CD8-positive, alpha-beta memory T cell (primary cell): ENCODE measurements at regions not wholly inside any gene's neighbourhood (a gene's known extent, or its start where the extent isn't known, plus 50 kb on each side); places are given as distances from the start of the nearest gene placed in this dataset.

Experiments
- CTCF ChIA-PET: fragments of 350-600 bp; sonication (Branson Sonifier 250); formaldehyde crosslinking; loops from one replicate; lab custom pipeline; 2021; ENCODE audit warnings: antibody characterized with exemption; lab: Charles Lee
- POLR2A ChIA-PET: fragments of 350-600 bp; sonication (Branson Sonifier 250); formaldehyde crosslinking; loops from one replicate; lab custom pipeline; 2021; ENCODE audit warnings: antibody characterized with exemption; lab: Charles Lee
- DNase-seq, 5 donors: peaks; one replicate each; pipeline versions ENCODE4 v3.0.0 to v3.0.0-alpha.2; 2020 to 2022; ENCODE audit warnings: mixed read lengths in 1 of 5
- H3K27ac ChIP-seq: one replicate; pipeline ENCODE4 v1.7.0; 2013; ENCODE audit warnings: low read depth, mild to moderate bottlenecking, low read length, moderate library complexity
- H3K27me3 ChIP-seq: 2 replicates; pipeline ENCODE4 v1.7.0; 2013; ENCODE audit warnings: low read length, mild to moderate bottlenecking; ENCODE audit not compliant: insufficient read depth, poor library complexity, severe bottlenecking
- H3K36me3 ChIP-seq: 2 replicates; pipeline ENCODE4 v1.7.0; 2013; ENCODE audit warnings: mild to moderate bottlenecking, low read length, moderate library complexity; ENCODE audit not compliant: insufficient read depth
- H3K4me1 ChIP-seq: 2 replicates; pipeline ENCODE4 v1.7.0; 2013; ENCODE audit warnings: mild to moderate bottlenecking, low read length, moderate library complexity; ENCODE audit not compliant: insufficient read depth
- H3K4me3 ChIP-seq: 2 replicates; pipeline ENCODE4 v1.7.0; 2013; ENCODE audit warnings: mild to moderate bottlenecking, low read length
- H3K9me3 ChIP-seq: 2 replicates; pipeline ENCODE4 v1.7.0; 2013; ENCODE audit warnings: mild to moderate bottlenecking, low read length
- H3K27ac Mint-ChIP-seq, 8 donors: one replicate each; pipeline ENCODE4 v1.8.0; 2020 to 2021; ENCODE audit warnings: mixed read lengths in 8 of 8, mild to moderate bottlenecking in 6 of 8, inconsistent platforms in 3 of 8, moderate library complexity in 3 of 8
- H3K27me3 Mint-ChIP-seq, 2 donors: one replicate each; pipeline ENCODE4 v1.8.0; 2020 to 2021; ENCODE audit warnings: mixed read lengths in 2 of 2, mild to moderate bottlenecking in 1 of 2, moderate library complexity in 1 of 2
- H3K36me3 Mint-ChIP-seq, 3 donors: one replicate each; pipeline ENCODE4 v1.8.0; 2020 to 2021; ENCODE audit warnings: mixed read lengths in 3 of 3, inconsistent platforms in 1 of 3, mild to moderate bottlenecking in 1 of 3
- H3K4me1 Mint-ChIP-seq, 3 donors: one replicate each; pipeline ENCODE4 v1.8.0; 2020 to 2021; ENCODE audit warnings: mixed read lengths in 3 of 3, inconsistent platforms in 1 of 3, mild to moderate bottlenecking in 1 of 3
- H3K4me3 Mint-ChIP-seq, 7 donors: one replicate each; pipeline ENCODE4 v1.8.0; 2020 to 2021; ENCODE audit warnings: mixed read lengths in 7 of 7, mild to moderate bottlenecking in 6 of 7, moderate library complexity in 4 of 7, inconsistent platforms in 2 of 7
- H3K9me3 Mint-ChIP-seq, 5 donors: one replicate each; pipeline ENCODE4 v1.8.0; 2020 to 2022; ENCODE audit warnings: mixed read lengths in 5 of 5, mild to moderate bottlenecking in 3 of 5, moderate library complexity in 2 of 5, inconsistent platforms in 1 of 5

DNA sequence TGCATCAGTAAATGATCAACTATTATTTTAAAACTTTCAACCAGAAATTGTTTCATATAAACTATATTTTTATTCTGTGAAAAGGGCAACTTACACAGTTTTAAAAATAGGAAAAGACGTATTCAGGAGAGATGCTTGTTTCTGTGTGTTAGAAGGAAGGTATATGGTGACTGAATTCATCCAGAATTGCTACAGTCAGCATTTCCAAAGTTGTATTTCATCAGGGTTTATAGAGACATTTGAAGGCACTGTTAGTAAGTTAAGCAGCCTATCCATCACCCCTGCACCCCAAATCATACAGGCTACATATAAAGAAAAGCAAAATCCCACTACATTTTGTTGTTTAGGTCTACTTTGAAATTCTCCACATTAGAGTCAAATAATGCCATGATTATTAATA lies 716.0 kb downstream of the KCTD16 start:
- Mint-ChIP-seq H3K4me1 (no peaks in the 10 kb centered on the region), H3K27me3 (no peaks in the 10 kb centered on the region), H3K9me3 (peaks cover 3 to 23% (median 4%) of the 10 kb centered on the region in 5 donors), H3K4me3 (no peak overlapping the region), H3K36me3 (no peaks in the 10 kb centered on the region), H3K27ac (no peak overlapping the region)
- H3K27ac ChIP-seq: no peak overlapping the region
- H3K27me3 ChIP-seq: no peaks in the 10 kb centered on the region
- CTCF ChIA-PET: no interaction called here
- no peaks in the 10 kb centered on the region for H3K36me3 ChIP-seq
- no peaks in the 10 kb centered on the region for H3K4me1 ChIP-seq
- DNase-seq: no peak
- H3K9me3 ChIP-seq: peaks cover 5% of the 10 kb centered on the region
- POLR2A ChIA-PET: no interaction called here
- H3K4me3 ChIP-seq: no peak overlapping the region

DNA sequence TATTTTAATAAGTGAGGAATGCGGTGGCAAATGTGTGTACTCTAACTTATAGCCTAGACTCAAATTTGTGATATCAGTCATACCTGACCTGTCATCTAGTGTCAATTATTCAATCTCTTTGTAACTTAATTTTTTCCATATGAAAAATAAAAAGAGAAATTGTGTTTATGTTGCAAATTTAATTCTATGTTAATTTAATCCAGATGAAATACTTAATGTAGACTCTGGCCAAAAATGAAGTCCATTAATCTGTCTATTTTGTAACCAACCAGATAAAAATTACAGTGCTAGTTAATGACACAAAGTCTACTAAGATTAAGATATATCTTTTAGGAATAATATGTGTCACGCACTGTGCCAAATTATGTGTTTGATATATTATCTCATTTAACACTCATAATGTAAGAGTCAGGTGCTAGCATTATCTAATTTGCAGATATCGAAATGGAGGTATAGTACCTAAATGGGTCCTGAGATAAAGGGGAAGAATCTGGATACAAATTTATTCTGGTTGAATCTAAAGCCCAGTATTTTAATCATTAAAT lies 712.1 kb downstream of the KCTD16 start:
- no peaks in the 10 kb centered on the region for H3K4me1 ChIP-seq
- Mint-ChIP-seq H3K36me3 (no peaks in the 10 kb centered on the region), H3K4me3 (no peak overlapping the region), H3K27me3 (no peaks in the 10 kb centered on the region), H3K9me3 (peaks cover 3 to 22% (median 3%) of the 10 kb centered on the region in 5 donors), H3K27ac (no peak overlapping the region), H3K4me1 (no peaks in the 10 kb centered on the region)
- no peaks in the 10 kb centered on the region for H3K36me3 ChIP-seq
- H3K4me3 ChIP-seq: no peak overlapping the region
- POLR2A ChIA-PET: no interaction called here
- H3K27ac ChIP-seq: no peak overlapping the region
- CTCF ChIA-PET: no interaction called here
- H3K9me3 ChIP-seq: no peaks in the 10 kb centered on the region
- H3K27me3 ChIP-seq: no peaks in the 10 kb centered on the region
- no peak for DNase-seq

DNA sequence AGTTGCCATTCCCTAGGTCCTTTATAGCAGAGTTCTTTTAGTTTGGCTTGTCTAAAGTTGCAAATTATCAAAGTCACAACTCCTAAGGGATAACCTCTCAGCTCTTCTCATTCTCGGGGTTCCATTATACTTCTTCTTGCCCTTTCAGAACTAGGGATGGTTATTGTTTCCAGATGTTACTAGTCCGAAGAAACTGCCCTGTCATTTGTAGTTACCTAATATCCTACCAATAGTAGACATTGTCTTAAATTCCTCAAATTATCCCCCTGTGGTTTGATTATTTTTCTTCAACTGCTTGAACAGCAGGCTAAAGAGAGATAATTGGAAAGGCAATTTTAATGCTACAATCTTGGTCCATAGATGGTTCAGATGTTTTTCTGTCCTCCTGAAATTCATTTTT lies 709.8 kb downstream of the KCTD16 start:
- Mint-ChIP-seq H3K4me1 (no peaks in the 10 kb centered on the region), H3K27me3 (no peaks in the 10 kb centered on the region), H3K27ac (no peak overlapping the region), H3K4me3 (no peak overlapping the region), H3K9me3 (peaks cover 2 to 22% (median 6%) of the 10 kb centered on the region in 5 donors), H3K36me3 (no peaks in the 10 kb centered on the region)
- no peaks in the 10 kb centered on the region for H3K27me3 ChIP-seq
- no peaks in the 10 kb centered on the region for H3K9me3 ChIP-seq
- H3K27ac ChIP-seq: no peak overlapping the region
- no peaks in the 10 kb centered on the region for H3K4me1 ChIP-seq
- H3K4me3 ChIP-seq: no peak overlapping the region
- POLR2A ChIA-PET: no interaction called here
- no peaks in the 10 kb centered on the region for H3K36me3 ChIP-seq
- DNase-seq: no peak
- CTCF ChIA-PET: no interaction called here

DNA sequence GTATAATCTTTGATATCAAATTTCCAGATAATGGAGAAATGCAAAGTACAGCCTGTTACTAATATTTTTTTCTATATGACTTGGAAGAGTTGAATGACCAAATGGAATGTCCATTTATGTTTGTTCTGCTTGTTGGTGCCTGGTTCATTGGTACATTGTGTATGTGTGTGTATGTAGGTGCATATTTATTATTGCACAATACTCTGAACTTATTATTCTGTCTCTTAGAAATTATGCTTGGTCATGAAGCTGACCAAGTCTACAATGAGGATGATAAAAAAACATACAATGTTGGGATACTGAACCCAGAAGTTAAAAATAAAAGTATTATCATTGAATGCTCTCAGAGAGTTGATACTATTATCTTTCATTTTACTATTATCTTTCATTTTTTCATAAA lies 706.3 kb downstream of the KCTD16 start:
- no peak for DNase-seq
- ChIA-PET POLR2A (no interaction called here), CTCF (no interaction called here)

DNA sequence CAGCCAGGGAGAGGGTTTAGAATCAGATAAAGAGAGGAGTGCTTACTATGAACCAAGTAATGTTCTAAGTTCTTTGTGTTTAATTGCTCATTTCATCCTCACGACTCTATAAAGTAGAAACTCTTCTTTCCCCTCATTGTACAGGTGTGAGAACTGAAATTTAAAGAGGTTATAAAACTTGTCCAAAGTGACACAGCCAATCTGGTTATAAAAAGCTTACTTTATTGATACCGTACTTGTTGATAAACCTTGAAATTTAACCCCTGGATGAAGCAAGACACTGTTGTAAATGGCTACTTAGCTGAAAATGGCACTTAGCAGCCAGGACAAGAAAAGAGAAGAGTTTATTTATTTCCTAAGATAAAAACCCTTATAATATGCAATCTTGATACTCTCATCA lies 702.4 kb downstream of the KCTD16 start:
- H3K36me3 Mint-ChIP-seq: no peaks in the 10 kb centered on the region
- H3K9me3 ChIP-seq: no peaks in the 10 kb centered on the region
- no peaks in the 10 kb centered on the region for H3K27me3 ChIP-seq
- no peak overlapping the region for H3K4me3 Mint-ChIP-seq
- no peaks in the 10 kb centered on the region for H3K36me3 ChIP-seq
- H3K4me1 Mint-ChIP-seq: no peaks in the 10 kb centered on the region
- H3K27ac ChIP-seq: no peak overlapping the region
- no peak overlapping the region for H3K4me3 ChIP-seq
- POLR2A ChIA-PET: no interaction called here
- no peak for DNase-seq
- CTCF ChIA-PET: no interaction called here
- no peak overlapping the region for H3K27ac Mint-ChIP-seq
- H3K9me3 Mint-ChIP-seq: peaks cover 3 to 15% (median 7%) of the 10 kb centered on the region in 5 donors
- H3K27me3 Mint-ChIP-seq: no peaks in the 10 kb centered on the region
- no peaks in the 10 kb centered on the region for H3K4me1 ChIP-seq

More for the DNA sequence above, 706.3 kb downstream of the KCTD16 start:
- Mint-ChIP-seq H3K36me3 (no peaks in the 10 kb centered on the region), H3K27ac (no peak overlapping the region), H3K4me3 (no peak overlapping the region), H3K4me1 (no peaks in the 10 kb centered on the region), H3K27me3 (no peaks in the 10 kb centered on the region), H3K9me3 (peaks cover 4 to 18% (median 6%) of the 10 kb centered on the region in 5 donors)
- no peaks in the 10 kb centered on the region for H3K9me3 ChIP-seq
- no peaks in the 10 kb centered on the region for H3K4me1 ChIP-seq
- no peaks in the 10 kb centered on the region for H3K27me3 ChIP-seq
- H3K36me3 ChIP-seq: no peaks in the 10 kb centered on the region
- H3K4me3 ChIP-seq: no peak overlapping the region
- H3K27ac ChIP-seq: no peak overlapping the region

DNA sequence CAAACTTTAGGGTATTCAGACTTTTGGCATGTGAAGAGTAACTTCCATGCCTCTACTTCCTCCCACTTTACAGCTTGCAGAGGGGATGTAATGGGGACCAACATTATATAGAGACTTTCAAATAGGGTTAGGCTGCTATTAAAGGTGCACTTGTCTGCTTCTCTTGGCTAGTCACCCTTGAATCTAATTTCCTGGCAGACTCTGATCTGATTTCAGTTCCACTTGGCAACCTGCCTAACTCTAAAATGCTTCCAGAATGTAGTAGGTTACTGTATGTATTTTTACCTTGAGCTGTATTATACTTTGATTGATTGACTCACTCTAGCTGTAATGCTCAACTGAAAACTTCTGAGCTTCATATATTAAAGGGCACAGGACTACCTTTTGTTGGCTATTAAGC lies 693.4 kb downstream of the KCTD16 start:
- CTCF ChIA-PET: no interaction called here
- no peak overlapping the region for H3K27ac Mint-ChIP-seq
- H3K4me1 ChIP-seq: no peaks in the 10 kb centered on the region
- H3K36me3 ChIP-seq: no peaks in the 10 kb centered on the region
- H3K4me3 Mint-ChIP-seq: no peak overlapping the region
- POLR2A ChIA-PET: no interaction called here
- no peaks in the 10 kb centered on the region for H3K27me3 ChIP-seq
- H3K36me3 Mint-ChIP-seq: no peaks in the 10 kb centered on the region
- H3K4me3 ChIP-seq: no peak overlapping the region
- no peaks in the 10 kb centered on the region for H3K9me3 ChIP-seq
- no peak overlapping the region for H3K27ac ChIP-seq
- no peak for DNase-seq
- H3K9me3 Mint-ChIP-seq: peaks cover 2 to 10% (median 6%) of the 10 kb centered on the region in 5 donors
- H3K27me3 Mint-ChIP-seq: no peaks in the 10 kb centered on the region
- no peaks in the 10 kb centered on the region for H3K4me1 Mint-ChIP-seq

DNA sequence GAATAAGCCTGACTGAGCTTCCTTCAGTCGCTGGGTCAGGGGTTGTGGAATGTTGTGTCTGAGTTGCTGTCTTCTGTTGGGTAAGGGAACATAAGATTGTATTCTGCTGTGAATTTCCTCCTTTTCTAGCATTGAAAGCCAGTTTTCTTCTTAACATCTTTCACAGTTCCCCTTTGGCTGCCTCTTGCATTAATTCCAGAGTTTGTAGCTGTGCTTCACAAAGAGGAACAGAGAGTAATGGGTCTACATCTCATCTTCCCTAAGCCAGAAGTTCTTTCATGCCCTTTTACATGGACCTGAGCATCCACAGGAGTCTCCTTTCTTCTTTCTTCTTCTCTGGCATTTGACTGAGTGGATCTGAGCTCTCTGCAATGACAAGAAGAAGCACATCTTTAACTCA lies 686.8 kb downstream of the KCTD16 start:
- Histone ChIP-seq H3K36me3 (no peaks in the 10 kb centered on the region), H3K9me3 (no peaks in the 10 kb centered on the region), H3K4me1 (no peaks in the 10 kb centered on the region), H3K27ac (no peak overlapping the region), H3K27me3 (no peaks in the 10 kb centered on the region), H3K4me3 (no peak overlapping the region)
- DNase-seq: no peak
- no peaks in the 10 kb centered on the region for H3K36me3 Mint-ChIP-seq
- ChIA-PET POLR2A (no interaction called here), CTCF (no interaction called here)
- H3K4me1 Mint-ChIP-seq: no peaks in the 10 kb centered on the region
- no peak overlapping the region for H3K27ac Mint-ChIP-seq
- no peaks in the 10 kb centered on the region for H3K27me3 Mint-ChIP-seq
- peaks cover 0 to 10% (median 5%) of the 10 kb centered on the region in 5 donors for H3K9me3 Mint-ChIP-seq
- no peak overlapping the region for H3K4me3 Mint-ChIP-seq

DNA sequence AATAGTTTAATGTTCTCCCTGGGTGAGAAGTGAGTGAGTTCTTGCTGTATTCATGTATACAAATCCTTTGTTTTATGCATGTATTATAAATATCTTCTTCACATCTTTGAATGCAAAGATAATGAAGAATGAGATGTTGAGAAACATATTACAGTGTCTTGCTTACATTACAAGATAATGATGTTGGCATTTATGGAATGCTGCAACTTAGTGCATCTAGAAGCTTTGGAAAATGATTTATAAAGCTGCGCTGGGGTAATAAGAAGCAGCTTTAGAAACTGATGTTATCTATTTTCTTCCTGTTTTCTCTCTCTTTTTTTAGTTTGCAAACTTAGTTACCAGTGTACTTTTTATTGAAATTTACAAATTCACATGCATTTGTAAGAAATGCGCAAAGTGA lies 673.4 kb downstream of the KCTD16 start:
- no peak for DNase-seq
- peaks cover 5 to 23% (median 15%) of the 10 kb centered on the region in 5 donors for H3K9me3 Mint-ChIP-seq
- H3K4me1 ChIP-seq: no peaks in the 10 kb centered on the region
- no peaks in the 10 kb centered on the region for H3K9me3 ChIP-seq
- ChIA-PET POLR2A (no interaction called here), CTCF (no interaction called here)
- H3K27me3 ChIP-seq: no peaks in the 10 kb centered on the region
- no peak overlapping the region for H3K4me3 ChIP-seq
- no peak overlapping the region for H3K4me3 Mint-ChIP-seq
- H3K27ac Mint-ChIP-seq: no peak overlapping the region
- no peaks in the 10 kb centered on the region for H3K36me3 ChIP-seq
- H3K27ac ChIP-seq: no peak overlapping the region
- no peaks in the 10 kb centered on the region for H3K36me3 Mint-ChIP-seq
- no peaks in the 10 kb centered on the region for H3K4me1 Mint-ChIP-seq
- H3K27me3 Mint-ChIP-seq: no peaks in the 10 kb centered on the region

DNA sequence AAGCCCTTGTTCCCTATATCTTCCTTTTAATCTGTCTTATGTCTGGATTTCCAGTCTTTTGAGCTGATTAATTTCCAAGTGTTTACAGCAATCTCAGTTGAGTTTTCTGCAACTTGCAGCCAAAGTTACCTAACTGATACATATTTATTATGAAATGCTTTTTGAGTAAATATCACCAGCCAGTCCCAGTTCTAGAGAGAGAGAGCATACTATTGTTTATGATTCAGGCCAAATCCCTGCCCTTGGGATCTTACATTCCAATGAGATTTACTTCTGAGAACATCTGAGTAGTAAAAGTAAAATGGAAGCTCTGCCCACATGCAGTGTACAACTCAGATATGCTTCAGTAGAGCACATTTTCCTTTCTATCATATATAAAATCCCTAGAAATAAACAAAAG lies 661.7 kb downstream of the KCTD16 start:
- Histone ChIP-seq H3K36me3 (no peaks in the 10 kb centered on the region), H3K9me3 (no peaks in the 10 kb centered on the region), H3K4me1 (no peaks in the 10 kb centered on the region), H3K27me3 (no peaks in the 10 kb centered on the region), H3K27ac (no peak overlapping the region), H3K4me3 (no peak overlapping the region)
- Mint-ChIP-seq H3K27me3 (no peaks in the 10 kb centered on the region), H3K36me3 (no peaks in the 10 kb centered on the region), H3K4me3 (no peak overlapping the region), H3K9me3 (peaks cover 0 to 8% (median 6%) of the 10 kb centered on the region in 5 donors), H3K4me1 (no peaks in the 10 kb centered on the region), H3K27ac (no peak overlapping the region)
- DNase-seq: no peak
- CTCF ChIA-PET: no interaction called here
- POLR2A ChIA-PET: no interaction called here
